ENCODE measurements at regions not wholly inside any gene's neighbourhood (a gene's known extent, or its start where the extent isn't known, plus 50 kb on each side); places are given as distances from the start of the nearest gene placed in this dataset.
"Not testable (repeated sequence)": the region's sequence is repeated elsewhere in the genome, so short reads cannot be mapped to it uniquely, and the experiment has no call there.

GRCh38 chr12:94916663-94917062, 86.8 kb downstream of the NDUFA12 start:
- DNase-seq (ENCODE audit: low spot score), result no peak
- no peak for FAIRE-seq

GRCh38 chr12:94909663-94910062, 93.8 kb downstream of the NDUFA12 start:
- no peak for DNase-seq (ENCODE audit: low spot score)

GRCh38 chr12:94905749-94906148, 97.7 kb downstream of the NDUFA12 start:
- not testable (repeated sequence) for FAIRE-seq; DNase-seq (ENCODE audit: low spot score)

More at GRCh38 chr12:94909663-94910062, 93.8 kb downstream of the NDUFA12 start:
- no peak for FAIRE-seq

GRCh38 chr12:94900496-94900895, 103.0 kb downstream of the NDUFA12 start:
- no peak for FAIRE-seq
- no peak for DNase-seq (ENCODE audit: low spot score)

GRCh38 chr12:94898388-94898787, 105.1 kb downstream of the NDUFA12 start:
- no peak for DNase-seq (ENCODE audit: low spot score)
- FAIRE-seq, result no peak

GRCh38 chr12:94892544-94893267, 110.8 kb downstream of the NDUFA12 start:
- DNase-seq (ENCODE audit: low spot score) (no peak), FAIRE-seq (no peak)

- DNase-seq (ENCODE audit: low spot score) (no peak), FAIRE-seq (no peak)
Measured at GRCh38 chr12:94889445-94890210, 113.9 kb downstream of the NDUFA12 start.

GRCh38 chr12:94879542-94879941, 124.0 kb downstream of the NDUFA12 start:
- no peak for FAIRE-seq
- no peak for DNase-seq (ENCODE audit: low spot score)

GRCh38 chr12:94875525-94875924, 128.0 kb downstream of the NDUFA12 start:
- DNase-seq (ENCODE audit: low spot score) (peak; percentile 31), FAIRE-seq (no peak)

GRCh38 chr12:94874518-94875302, 128.8 kb downstream of the NDUFA12 start:
- DNase-seq (ENCODE audit: low spot score), result no peak
- FAIRE-seq, result no peak

GRCh38 chr12:94873734-94874517, 129.6 kb downstream of the NDUFA12 start:
- DNase-seq (ENCODE audit: low spot score) (no peak), FAIRE-seq (no peak)

GRCh38 chr12:94872971-94873733, 130.3 kb downstream of the NDUFA12 start:
- FAIRE-seq, result no peak
- no peak for DNase-seq (ENCODE audit: low spot score)

GRCh38 chr12:94872671-94872970, 130.9 kb downstream of the NDUFA12 start:
- DNase-seq (ENCODE audit: low spot score), result no peak
- no peak for FAIRE-seq

- no peak for FAIRE-seq
- DNase-seq (ENCODE audit: low spot score), result no peak
Measured at GRCh38 chr12:94872007-94872653, 131.4 kb downstream of the NDUFA12 start.

GRCh38 chr12:94870511-94870910, 133.0 kb downstream of the NDUFA12 start:
- FAIRE-seq, result no peak

GRCh38 chr12:94868161-94868560, 135.3 kb downstream of the NDUFA12 start:
- FAIRE-seq (no peak), DNase-seq (ENCODE audit: low spot score) (no peak)

More at GRCh38 chr12:94870511-94870910, 133.0 kb downstream of the NDUFA12 start:
- DNase-seq (ENCODE audit: low spot score), result no peak

GRCh38 chr12:94867066-94867855, 136.2 kb downstream of the NDUFA12 start:
- FAIRE-seq (peak; percentile 83), DNase-seq (ENCODE audit: low spot score) (peak; percentile 80)

- FAIRE-seq (no peak), DNase-seq (ENCODE audit: low spot score) (no peak)
Measured at GRCh38 chr12:94864987-94865386, 138.5 kb downstream of the NDUFA12 start.

Measured in RCC 7860 (cell line).